Breast epithelium (tissue), 4 donors: ENCODE measurements at regions not wholly inside any gene's neighbourhood (a gene's known extent, or its start where the extent isn't known, plus 50 kb on each side); places are given as distances from the start of the nearest gene placed in this dataset.
"Not testable (repeated sequence)": the region's sequence is repeated elsewhere in the genome, so short reads cannot be mapped to it uniquely, and the experiment has no call there.

Experiments used
- DNase-seq, 2 donors: peaks; one replicate each; pipeline ENCODE4 v3.0.0-alpha.2; 2019; ENCODE audit warnings: low spot score in 2 of 2
- H3K27ac ChIP-seq, 2 donors: fragments of 200-600 bp; sonication (generic) in 1 of 2; one replicate each; pipeline ENCODE4 v1.5.1; 2016 to 2019; ENCODE audit warnings: mild to moderate bottlenecking in 1 of 2
- H3K27me3 ChIP-seq, 2 donors: fragments of 200-600 bp; sonication (generic) in 1 of 2; one replicate each; pipeline versions ENCODE4 v1.5.1 to v1.6.0; 2017 to 2019; ENCODE audit warnings: control low read depth in 1 of 2, mild to moderate bottlenecking in 1 of 2
- H3K36me3 ChIP-seq: fragments of 200-600 bp; one replicate; pipeline ENCODE4 v1.5.1; 2019
- H3K4me1 ChIP-seq, 2 donors: fragments of 200-600 bp; sonication (generic); one replicate each; pipeline ENCODE4 v1.5.1; 2016 to 2019; ENCODE audit warnings: control low read depth in 1 of 2
- H3K4me3 ChIP-seq, 3 donors: fragments of 200-600 bp; sonication (generic); 1 replicate in 2 of 3; 2 replicates in 1 of 3; pipeline ENCODE4 v1.5.1; 2016 to 2019; ENCODE audit warnings: mild to moderate bottlenecking in 3 of 3, moderate library complexity in 2 of 3
- H3K9me3 ChIP-seq, 2 donors: fragments of 200-600 bp; sonication (generic) in 1 of 2; one replicate each; pipeline ENCODE4 v1.5.1; 2016 to 2019; ENCODE audit warnings: control low read depth in 1 of 2
- POLR2A ChIP-seq: fragments of 450-650 bp; IDR thresholded peaks from one replicate; pipeline ENCODE4 v1.6.1; 2016; ENCODE audit warnings: antibody characterized with exemption, mild to moderate bottlenecking, moderate library complexity
- POLR2AphosphoS5 ChIP-seq, 3 donors: sonication (generic); formaldehyde crosslinking; IDR thresholded peaks; one replicate each; pipeline ENCODE4 v1.6.1; 2017; ENCODE audit warnings: antibody characterized with exemption in 3 of 3
- intact Hi-C: fragments of 100-400 bp; cut with DNase I; formaldehyde crosslinking; loops from one replicate; pipeline ENCODE4 v1.15.1; 2023; ENCODE audit warnings: low total_unique reads
- TF ChIP-seq, protein P1 (sequence below), 3 donors: fragments of 450-650 bp; IDR thresholded peaks; one replicate each; pipeline ENCODE4 v1.5.1; 2016 to 2017; ENCODE audit warnings: antibody characterized with exemption in 3 of 3, mild to moderate bottlenecking in 3 of 3, moderate library complexity in 3 of 3

DNA sequence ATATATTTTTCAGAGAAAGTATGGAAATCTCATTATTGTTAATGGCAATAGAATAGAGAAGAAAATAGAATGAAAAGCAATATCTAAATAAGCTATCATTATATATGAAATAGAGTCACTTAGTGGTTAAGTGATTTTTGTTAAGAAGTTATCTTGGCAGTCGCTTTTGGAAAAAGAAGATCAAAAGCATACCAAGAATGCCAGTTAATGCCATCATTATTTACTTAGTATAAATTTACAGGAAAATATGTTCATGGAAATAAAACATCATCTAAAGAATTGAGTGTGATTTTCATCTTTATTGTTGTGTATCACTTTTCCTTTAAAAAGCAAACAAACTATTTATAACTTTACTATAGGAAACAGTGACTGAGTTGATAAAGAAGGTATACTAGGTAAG, 85.3 kb upstream of the GPR101 start:
- DNase-seq: no peak
- peaks cover 0 to 15% of the 10 kb centered on the region in 2 donors for H3K27me3 ChIP-seq
- H3K36me3 ChIP-seq: no peaks in the 10 kb centered on the region
- TF ChIP-seq POLR2AphosphoS5 (IDR thresholded peaks at IDR 0.05) (no peak), POLR2A (no peak)
- TF ChIP-seq, protein P1, sequence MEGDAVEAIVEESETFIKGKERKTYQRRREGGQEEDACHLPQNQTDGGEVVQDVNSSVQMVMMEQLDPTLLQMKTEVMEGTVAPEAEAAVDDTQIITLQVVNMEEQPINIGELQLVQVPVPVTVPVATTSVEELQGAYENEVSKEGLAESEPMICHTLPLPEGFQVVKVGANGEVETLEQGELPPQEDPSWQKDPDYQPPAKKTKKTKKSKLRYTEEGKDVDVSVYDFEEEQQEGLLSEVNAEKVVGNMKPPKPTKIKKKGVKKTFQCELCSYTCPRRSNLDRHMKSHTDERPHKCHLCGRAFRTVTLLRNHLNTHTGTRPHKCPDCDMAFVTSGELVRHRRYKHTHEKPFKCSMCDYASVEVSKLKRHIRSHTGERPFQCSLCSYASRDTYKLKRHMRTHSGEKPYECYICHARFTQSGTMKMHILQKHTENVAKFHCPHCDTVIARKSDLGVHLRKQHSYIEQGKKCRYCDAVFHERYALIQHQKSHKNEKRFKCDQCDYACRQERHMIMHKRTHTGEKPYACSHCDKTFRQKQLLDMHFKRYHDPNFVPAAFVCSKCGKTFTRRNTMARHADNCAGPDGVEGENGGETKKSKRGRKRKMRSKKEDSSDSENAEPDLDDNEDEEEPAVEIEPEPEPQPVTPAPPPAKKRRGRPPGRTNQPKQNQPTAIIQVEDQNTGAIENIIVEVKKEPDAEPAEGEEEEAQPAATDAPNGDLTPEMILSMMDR (IDR thresholded peaks at IDR 0.05): no peak
- no peak overlapping the region for H3K4me3 ChIP-seq
- no peak overlapping the region for H3K27ac ChIP-seq
- no peaks in the 10 kb centered on the region for H3K4me1 ChIP-seq
- intact Hi-C loops: no loop called here
- peaks cover 10 to 15% of the 10 kb centered on the region in 2 donors for H3K9me3 ChIP-seq

DNA sequence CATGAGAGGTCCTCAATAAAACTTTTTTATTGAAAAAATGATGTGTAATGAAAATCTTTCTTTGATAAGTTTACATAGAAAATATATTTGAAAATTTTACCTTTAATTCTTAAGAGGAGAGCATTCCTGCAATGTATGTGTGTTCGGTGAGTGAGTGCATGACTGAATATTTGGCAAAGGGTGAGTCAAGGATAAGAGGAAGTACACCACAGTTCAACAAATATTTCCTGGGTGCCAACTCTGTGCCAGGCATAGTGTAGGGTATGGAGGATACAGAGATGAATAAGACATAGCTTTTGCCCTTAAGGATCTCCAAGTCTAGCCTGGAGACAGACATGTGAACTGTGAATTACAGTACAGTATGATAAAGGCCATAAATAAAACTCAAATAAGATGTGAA, 84.7 kb upstream of the GPR101 start:
- peaks cover 0 to 15% of the 10 kb centered on the region in 2 donors for H3K27me3 ChIP-seq

DNA sequence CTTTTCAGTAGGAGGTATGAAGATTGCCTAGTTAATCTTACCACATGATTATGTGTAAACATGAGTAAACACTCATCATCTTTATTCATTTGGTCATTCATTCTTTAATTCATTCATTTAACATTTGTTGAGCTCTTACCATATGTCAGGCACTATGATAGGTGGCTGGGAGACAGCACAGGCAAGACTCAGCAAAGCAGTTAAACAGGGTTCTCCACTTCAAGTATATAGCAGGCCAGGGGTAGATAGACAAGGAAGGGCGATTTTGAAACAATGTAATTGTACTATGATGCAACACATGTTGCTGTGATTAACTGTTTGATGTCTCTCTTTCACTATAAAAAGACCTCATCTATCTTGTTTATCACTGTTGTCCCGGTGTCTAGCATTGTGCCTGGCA, 84.3 kb upstream of the GPR101 start:
- peaks cover 10 to 15% of the 10 kb centered on the region in 2 donors for H3K9me3 ChIP-seq
- intact Hi-C loops: no loop called here
- H3K27me3 ChIP-seq: peaks cover 0 to 15% of the 10 kb centered on the region in 2 donors
- no peaks in the 10 kb centered on the region for H3K4me1 ChIP-seq
- no peak for DNase-seq
- no peak overlapping the region for H3K27ac ChIP-seq
- TF ChIP-seq, protein P1 (IDR thresholded peaks at IDR 0.05): no peak
- TF ChIP-seq POLR2AphosphoS5 (IDR thresholded peaks at IDR 0.05) (no peak), POLR2A (no peak)
- H3K4me3 ChIP-seq: no peak overlapping the region
- no peaks in the 10 kb centered on the region for H3K36me3 ChIP-seq

More for the DNA sequence above, 84.7 kb upstream of the GPR101 start:
- no peaks in the 10 kb centered on the region for H3K4me1 ChIP-seq
- no peak for DNase-seq
- H3K9me3 ChIP-seq: peaks cover 10 to 15% of the 10 kb centered on the region in 2 donors
- no peak overlapping the region for H3K4me3 ChIP-seq
- H3K27ac ChIP-seq: no peak overlapping the region
- intact Hi-C loops: no loop called here
- no peaks in the 10 kb centered on the region for H3K36me3 ChIP-seq
- no peak for TF ChIP-seq POLR2A
- TF ChIP-seq, protein P1 (IDR thresholded peaks at IDR 0.05): no peak
- no peak for TF ChIP-seq POLR2AphosphoS5 (IDR thresholded peaks at IDR 0.05)

DNA sequence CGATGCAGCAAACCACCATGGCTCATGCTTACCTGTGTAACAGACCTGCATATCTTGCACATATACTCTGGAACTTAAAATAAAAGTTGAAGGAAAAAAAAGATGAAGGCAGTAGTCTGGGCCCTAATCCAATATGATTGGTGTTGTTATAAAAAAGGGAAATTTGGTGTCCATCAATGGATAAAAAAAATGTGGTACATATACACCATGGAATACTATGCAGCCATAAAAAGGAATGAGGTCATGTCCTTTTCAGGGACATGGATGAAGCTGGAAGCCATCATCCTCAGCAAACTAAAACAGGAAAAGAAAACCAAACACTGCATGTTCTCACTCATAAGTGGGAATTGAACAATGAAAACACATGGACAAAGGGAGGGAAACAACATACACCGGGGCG, 74.1 kb upstream of the GPR101 start:
- H3K27ac ChIP-seq, H3K4me1 ChIP-seq, DNase-seq, H3K4me3 ChIP-seq, H3K9me3 ChIP-seq, H3K36me3 ChIP-seq, intact Hi-C loops, H3K27me3 ChIP-seq: not testable (repeated sequence)

DNA sequence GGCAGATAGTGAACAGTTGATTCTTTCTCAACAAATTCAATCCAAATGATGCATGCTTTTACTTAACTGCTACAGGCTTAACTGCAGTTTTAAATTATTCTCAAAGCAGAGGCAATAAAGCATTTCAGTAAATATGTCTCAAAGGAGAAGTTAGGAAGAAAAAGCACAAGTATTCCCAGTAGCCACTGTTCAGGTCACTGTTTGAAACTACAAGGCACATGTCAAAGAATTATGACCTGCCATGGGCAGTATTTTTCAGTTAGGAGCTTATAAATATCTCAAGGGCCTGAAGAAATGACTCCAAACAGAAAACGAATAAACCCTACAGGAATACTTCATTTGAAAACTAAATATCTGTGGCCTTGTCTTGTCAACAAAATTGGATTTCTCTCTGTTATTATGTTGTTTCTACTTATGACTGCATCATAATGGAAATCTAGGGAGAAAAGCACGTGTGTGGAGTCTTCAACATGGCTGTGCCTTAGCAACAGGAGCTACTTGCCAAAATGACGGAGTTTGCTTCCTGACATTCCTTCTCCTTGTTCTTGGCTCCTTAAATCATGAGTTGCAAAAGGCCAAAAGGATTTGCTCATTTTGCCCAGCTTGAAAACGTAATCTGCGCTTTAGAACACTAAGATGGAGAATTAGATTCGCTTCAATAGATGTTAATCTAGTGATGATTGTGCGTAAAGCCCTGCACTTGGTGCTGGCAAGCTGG, 67.6 kb upstream of the GPR101 start:
- Histone ChIP-seq H3K4me3 (no peak overlapping the region), H3K36me3 (no peaks in the 10 kb centered on the region), H3K27me3 (peaks cover 0 to 45% of the 10 kb centered on the region in 2 donors), H3K9me3 (no peaks in the 10 kb centered on the region), H3K27ac (no peak overlapping the region), H3K4me1 (no peaks in the 10 kb centered on the region)
- TF ChIP-seq POLR2AphosphoS5 (IDR thresholded peaks at IDR 0.05) (no peak), POLR2A (no peak)
- intact Hi-C loops: no loop called here
- DNase-seq: no peak
